ENCODE measurements at regions not wholly inside any gene's neighbourhood (a gene's known extent, or its start where the extent isn't known, plus 50 kb on each side); places are given as distances from the start of the nearest gene placed in this dataset.

DNA sequence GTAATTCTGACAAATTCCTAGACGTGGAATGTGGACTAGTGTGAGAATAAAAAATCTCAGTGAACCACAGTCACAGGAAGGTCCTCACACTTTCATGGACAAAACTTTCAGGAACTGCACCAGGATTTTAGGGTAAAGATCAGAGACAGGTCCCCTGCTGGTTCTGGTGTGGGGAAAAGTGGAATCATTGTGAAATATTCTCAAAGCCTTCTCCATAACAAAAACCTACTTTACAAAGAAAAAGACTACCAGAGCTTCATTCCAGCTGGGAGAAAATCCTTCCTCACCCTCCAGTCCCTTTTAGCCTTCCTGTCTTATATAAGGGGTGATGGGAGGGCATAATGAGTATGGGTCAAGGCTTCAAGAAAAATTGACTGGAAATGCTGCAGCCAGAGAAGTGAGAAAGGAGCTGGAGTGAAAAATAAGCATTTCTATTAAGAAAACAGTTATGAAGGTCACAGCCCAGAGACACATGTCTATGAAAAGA lies 325.8 kb downstream of the ARAP2 start:
- no peak overlapping the region for H3K4me2 ChIP-seq (replicated peaks; ENCODE audit: extremely low read depth, low read length, poor library complexity, severe bottlenecking)
- no peaks in the 10 kb centered on the region for H3K36me3 ChIP-seq (replicated peaks in 1 of 2; ENCODE audit: control insufficient read depth in 1 of 2, insufficient read depth in 2 of 2, low read length in 2 of 2)
- no peaks in the 10 kb centered on the region for H3K79me2 ChIP-seq (ENCODE audit: insufficient read depth, low read length)
- Mint-ChIP-seq H3K36me3 (no peaks in the 10 kb centered on the region), H3K4me1 (no peaks in the 10 kb centered on the region), H3K27ac (no peak overlapping the region), H3K9me3 (peaks cover 0 to 2% (median 0%) of the 10 kb centered on the region in 7 donors), H3K27me3 (ENCODE audit: low read depth in 3 of 3) (peaks cover 0 to 2% (median 2%) of the 10 kb centered on the region in 3 donors), H3K4me3 (no peak overlapping the region)
- H3K9me3 ChIP-seq (replicated peaks in 1 of 2; ENCODE audit: control insufficient read depth in 1 of 2, insufficient read depth in 1 of 2, low read length in 2 of 2) = no peaks in the 10 kb centered on the region
- H2AFZ ChIP-seq (ENCODE audit: insufficient read depth, low read depth, low read length, poor library complexity, severe bottlenecking) = no peak overlapping the region
- H3K27me3 ChIP-seq (ENCODE audit: control insufficient read depth in 2 of 2, insufficient read depth in 2 of 2, low read length in 2 of 2) = no peaks in the 10 kb centered on the region
- H4K20me1 ChIP-seq (ENCODE audit: insufficient read depth, low read length) = no peaks in the 10 kb centered on the region
- intact Hi-C loops (cut with micrococcal nuclease) = no loop called here
- H3K4me3 ChIP-seq (replicated peaks in 1 of 3; ENCODE audit: low read depth in 2 of 3, low read length in 3 of 3) = no peak overlapping the region
- DNase-seq = no peak
- WGBS (ENCODE audit: insufficient coverage) = no CpG with 5 or more reads among the region's 1 CpG
- no peak overlapping the region for H3K27ac ChIP-seq (ENCODE audit: low read depth in 1 of 2, low read length in 2 of 2)
- TF ChIP-seq, protein P1, sequence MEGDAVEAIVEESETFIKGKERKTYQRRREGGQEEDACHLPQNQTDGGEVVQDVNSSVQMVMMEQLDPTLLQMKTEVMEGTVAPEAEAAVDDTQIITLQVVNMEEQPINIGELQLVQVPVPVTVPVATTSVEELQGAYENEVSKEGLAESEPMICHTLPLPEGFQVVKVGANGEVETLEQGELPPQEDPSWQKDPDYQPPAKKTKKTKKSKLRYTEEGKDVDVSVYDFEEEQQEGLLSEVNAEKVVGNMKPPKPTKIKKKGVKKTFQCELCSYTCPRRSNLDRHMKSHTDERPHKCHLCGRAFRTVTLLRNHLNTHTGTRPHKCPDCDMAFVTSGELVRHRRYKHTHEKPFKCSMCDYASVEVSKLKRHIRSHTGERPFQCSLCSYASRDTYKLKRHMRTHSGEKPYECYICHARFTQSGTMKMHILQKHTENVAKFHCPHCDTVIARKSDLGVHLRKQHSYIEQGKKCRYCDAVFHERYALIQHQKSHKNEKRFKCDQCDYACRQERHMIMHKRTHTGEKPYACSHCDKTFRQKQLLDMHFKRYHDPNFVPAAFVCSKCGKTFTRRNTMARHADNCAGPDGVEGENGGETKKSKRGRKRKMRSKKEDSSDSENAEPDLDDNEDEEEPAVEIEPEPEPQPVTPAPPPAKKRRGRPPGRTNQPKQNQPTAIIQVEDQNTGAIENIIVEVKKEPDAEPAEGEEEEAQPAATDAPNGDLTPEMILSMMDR (IDR thresholded peaks at IDR 0.05) = no peak
- H3K4me1 ChIP-seq (ENCODE audit: control insufficient read depth in 1 of 2, insufficient read depth in 2 of 2, low read length in 2 of 2) = no peaks in the 10 kb centered on the region
- no peak overlapping the region for H3K9ac ChIP-seq (ENCODE audit: insufficient read depth, low read length, poor library complexity, severe bottlenecking)

DNA sequence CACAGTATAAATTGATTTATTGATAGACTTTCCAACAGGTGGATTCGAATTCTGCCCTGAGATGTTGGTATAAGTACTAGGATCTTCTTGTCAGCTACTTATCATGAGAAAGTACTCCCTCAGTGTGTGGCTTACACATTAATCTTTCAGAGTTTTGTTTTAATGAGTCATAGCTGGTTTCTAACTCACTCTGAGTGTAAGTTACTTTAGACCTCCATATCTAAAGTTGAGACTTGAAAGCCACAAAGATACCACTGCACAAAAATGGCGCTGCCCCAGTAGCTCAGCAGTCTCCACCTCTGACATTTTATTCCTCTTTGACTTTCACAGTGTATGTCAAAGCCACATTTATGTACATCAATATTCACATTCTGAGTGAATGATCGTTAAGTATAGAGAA lies 318.5 kb downstream of the ARAP2 start:
- H3K4me1 Mint-ChIP-seq = no peaks in the 10 kb centered on the region
- H3K4me2 ChIP-seq (replicated peaks; ENCODE audit: extremely low read depth, low read length, poor library complexity, severe bottlenecking) = no peak overlapping the region
- H3K27ac Mint-ChIP-seq = no peak overlapping the region
- H3K36me3 ChIP-seq (replicated peaks in 1 of 2; ENCODE audit: control insufficient read depth in 1 of 2, insufficient read depth in 2 of 2, low read length in 2 of 2) = no peaks in the 10 kb centered on the region
- DNase-seq = no peak
- H3K79me2 ChIP-seq (ENCODE audit: insufficient read depth, low read length) = no peaks in the 10 kb centered on the region
- peaks cover 0 to 2% (median 0%) of the 10 kb centered on the region in 7 donors for H3K9me3 Mint-ChIP-seq
- no peaks in the 10 kb centered on the region for H3K4me1 ChIP-seq (ENCODE audit: control insufficient read depth in 1 of 2, insufficient read depth in 2 of 2, low read length in 2 of 2)
- H3K27me3 ChIP-seq (ENCODE audit: control insufficient read depth in 2 of 2, insufficient read depth in 2 of 2, low read length in 2 of 2) = no peaks in the 10 kb centered on the region
- no peaks in the 10 kb centered on the region for H3K36me3 Mint-ChIP-seq
- H3K27ac ChIP-seq (ENCODE audit: low read depth in 1 of 2, low read length in 2 of 2) = no peak overlapping the region
- intact Hi-C loops (cut with micrococcal nuclease) = no loop called here
- H3K9me3 ChIP-seq (replicated peaks in 1 of 2; ENCODE audit: control insufficient read depth in 1 of 2, insufficient read depth in 1 of 2, low read length in 2 of 2) = no peaks in the 10 kb centered on the region
- no peak overlapping the region for H2AFZ ChIP-seq (ENCODE audit: insufficient read depth, low read depth, low read length, poor library complexity, severe bottlenecking)
- H4K20me1 ChIP-seq (ENCODE audit: insufficient read depth, low read length) = no peaks in the 10 kb centered on the region
- TF ChIP-seq, protein P1 (IDR thresholded peaks at IDR 0.05) = no peak
- peaks cover 0 to 2% (median 2%) of the 10 kb centered on the region in 3 donors for H3K27me3 Mint-ChIP-seq (ENCODE audit: low read depth in 3 of 3)
- H3K4me3 ChIP-seq (replicated peaks in 1 of 3; ENCODE audit: low read depth in 2 of 3, low read length in 3 of 3) = no peak overlapping the region
- no peak overlapping the region for H3K4me3 Mint-ChIP-seq
- WGBS (ENCODE audit: insufficient coverage) = no CpG with 5 or more reads among the region's 3 CpGs
- H3K9ac ChIP-seq (ENCODE audit: insufficient read depth, low read length, poor library complexity, severe bottlenecking) = no peak overlapping the region
